Fibroblast of villous mesenchyme (primary cell): ENCODE measurements at regions not wholly inside any gene's neighbourhood (a gene's known extent, or its start where the extent isn't known, plus 50 kb on each side); places are given as distances from the start of the nearest gene placed in this dataset.

ENCODE experiments used
- DNase-seq: peaks from one replicate; pipeline ENCODE4 v3.0.0-alpha.2; 2010; ENCODE audit warnings: low read depth
- H3K4me3 ChIP-seq: 2 replicates; pipeline ENCODE4 v1.5.1; 2011; ENCODE audit warnings: low read depth, mild to moderate bottlenecking, low read length
- CTCF ChIP-seq: IDR thresholded peaks from 2 replicates; pipeline ENCODE4 v1.5.1; 2012; ENCODE audit warnings: low read depth, mild to moderate bottlenecking, low read length; ENCODE audit not compliant: insufficient read depth

- H3K4me3 ChIP-seq, result no peak overlapping the region
- no peak for DNase-seq
- TF ChIP-seq CTCF, result no peak
These were observed 58.4 kb upstream of the ASTN2 start for GRCh38 chr9:117473293-117473692.

- H3K4me3 ChIP-seq, result no peak overlapping the region
- TF ChIP-seq CTCF, result no peak
- DNase-seq, result no peak
These were observed 56.0 kb upstream of the ASTN2 start for GRCh38 chr9:117470902-117471301.

GRCh38 chr9:117470455-117470854 lies 55.6 kb upstream of the ASTN2 start:
- no peak for DNase-seq
- no peak for TF ChIP-seq CTCF

GRCh38 chr9:117466111-117466510 lies 51.3 kb upstream of the ASTN2 start:
- DNase-seq, result no peak
- TF ChIP-seq CTCF, result no peak
- H3K4me3 ChIP-seq, result no peak overlapping the region

More at GRCh38 chr9:117470455-117470854, 55.6 kb upstream of the ASTN2 start:
- H3K4me3 ChIP-seq, result no peak overlapping the region

GRCh38 chr9:117465706-117466105 lies 50.8 kb upstream of the ASTN2 start:
- DNase-seq, result no peak
- TF ChIP-seq CTCF, result no peak
- no peak overlapping the region for H3K4me3 ChIP-seq

GRCh38 chr9:117464941-117465616 lies 50.2 kb upstream of the ASTN2 start:
- TF ChIP-seq CTCF, result no peak
- no peak for DNase-seq
- no peak overlapping the region for H3K4me3 ChIP-seq
